ENCODE measurements at regions not wholly inside any gene's neighbourhood (a gene's known extent, or its start where the extent isn't known, plus 50 kb on each side); places are given as distances from the start of the nearest gene placed in this dataset.
"Not testable (repeated sequence)": the region's sequence is repeated elsewhere in the genome, so short reads cannot be mapped to it uniquely, and the experiment has no call there.

GRCh38 chr1:146536028-146536427 lies 307.2 kb upstream of the NOTCH2NLA start:
- not testable (repeated sequence) for H3K36me3 ChIP-seq (ENCODE audit: low read length); H3K27me3 ChIP-seq (ENCODE audit: low read length); H3K79me2 ChIP-seq (ENCODE audit: insufficient read depth, low read length); H3K4me3 ChIP-seq (ENCODE audit: insufficient read depth, low read length, poor library complexity, severe bottlenecking); H2AFZ ChIP-seq (ENCODE audit: low read depth, low read length, severe bottlenecking); H3K9me3 ChIP-seq (ENCODE audit: insufficient read depth, low read length); H3F3A ChIP-seq (ENCODE audit: insufficient read depth); H4K20me1 ChIP-seq (ENCODE audit: low read depth, low read length); H3K9ac ChIP-seq (ENCODE audit: low read length); H3K27ac ChIP-seq (ENCODE audit: low read depth, low read length); H3K4me2 ChIP-seq (ENCODE audit: low read depth, low read length, poor library complexity, severe bottlenecking); H3K9me2 ChIP-seq (replicated peaks; ENCODE audit: insufficient read depth, low read length)

GRCh38 chr1:146535575-146535974 lies 306.8 kb upstream of the NOTCH2NLA start:
- not testable (repeated sequence) for H4K20me1 ChIP-seq (ENCODE audit: low read depth, low read length); H3K79me2 ChIP-seq (ENCODE audit: insufficient read depth, low read length); H3F3A ChIP-seq (ENCODE audit: insufficient read depth); H3K4me2 ChIP-seq (ENCODE audit: low read depth, low read length, poor library complexity, severe bottlenecking); H3K27me3 ChIP-seq (ENCODE audit: low read length); H3K9ac ChIP-seq (ENCODE audit: low read length); H3K36me3 ChIP-seq (ENCODE audit: low read length); H3K27ac ChIP-seq (ENCODE audit: low read depth, low read length); H3K9me2 ChIP-seq (replicated peaks; ENCODE audit: insufficient read depth, low read length); H2AFZ ChIP-seq (ENCODE audit: low read depth, low read length, severe bottlenecking); H3K9me3 ChIP-seq (ENCODE audit: insufficient read depth, low read length); H3K4me3 ChIP-seq (ENCODE audit: insufficient read depth, low read length, poor library complexity, severe bottlenecking)

GRCh38 chr1:146530958-146531357 lies 302.1 kb upstream of the NOTCH2NLA start:
- H3K27ac ChIP-seq (ENCODE audit: low read depth, low read length); H2AFZ ChIP-seq (ENCODE audit: low read depth, low read length, severe bottlenecking); H4K20me1 ChIP-seq (ENCODE audit: low read depth, low read length); H3K36me3 ChIP-seq (ENCODE audit: low read length); H3K4me2 ChIP-seq (ENCODE audit: low read depth, low read length, poor library complexity, severe bottlenecking); H3K4me3 ChIP-seq (ENCODE audit: insufficient read depth, low read length, poor library complexity, severe bottlenecking); H3K79me2 ChIP-seq (ENCODE audit: insufficient read depth, low read length); H3K9me3 ChIP-seq (ENCODE audit: insufficient read depth, low read length); H3K9me2 ChIP-seq (replicated peaks; ENCODE audit: insufficient read depth, low read length); H3K27me3 ChIP-seq (ENCODE audit: low read length); H3F3A ChIP-seq (ENCODE audit: insufficient read depth); H3K9ac ChIP-seq (ENCODE audit: low read length): not testable (repeated sequence)

- H3K27me3 ChIP-seq (ENCODE audit: low read length); H3K4me2 ChIP-seq (ENCODE audit: low read depth, low read length, poor library complexity, severe bottlenecking); H3K9ac ChIP-seq (ENCODE audit: low read length); H3K27ac ChIP-seq (ENCODE audit: low read depth, low read length); H3K79me2 ChIP-seq (ENCODE audit: insufficient read depth, low read length); H3K9me3 ChIP-seq (ENCODE audit: insufficient read depth, low read length); H3K9me2 ChIP-seq (replicated peaks; ENCODE audit: insufficient read depth, low read length); H3K4me3 ChIP-seq (ENCODE audit: insufficient read depth, low read length, poor library complexity, severe bottlenecking); H4K20me1 ChIP-seq (ENCODE audit: low read depth, low read length); H2AFZ ChIP-seq (ENCODE audit: low read depth, low read length, severe bottlenecking); H3F3A ChIP-seq (ENCODE audit: insufficient read depth); H3K36me3 ChIP-seq (ENCODE audit: low read length): not testable (repeated sequence)
These were observed 294.0 kb upstream of the NOTCH2NLA start for GRCh38 chr1:146522812-146523211.

- not testable (repeated sequence) for H3F3A ChIP-seq (ENCODE audit: insufficient read depth); H3K9me2 ChIP-seq (replicated peaks; ENCODE audit: insufficient read depth, low read length); H2AFZ ChIP-seq (ENCODE audit: low read depth, low read length, severe bottlenecking); H3K79me2 ChIP-seq (ENCODE audit: insufficient read depth, low read length); H3K9me3 ChIP-seq (ENCODE audit: insufficient read depth, low read length); H3K27me3 ChIP-seq (ENCODE audit: low read length); H3K4me2 ChIP-seq (ENCODE audit: low read depth, low read length, poor library complexity, severe bottlenecking); H3K36me3 ChIP-seq (ENCODE audit: low read length); H4K20me1 ChIP-seq (ENCODE audit: low read depth, low read length); H3K4me3 ChIP-seq (ENCODE audit: insufficient read depth, low read length, poor library complexity, severe bottlenecking); H3K27ac ChIP-seq (ENCODE audit: low read depth, low read length); H3K9ac ChIP-seq (ENCODE audit: low read length)
These were observed 293.5 kb upstream of the NOTCH2NLA start for GRCh38 chr1:146522345-146522744.

- not testable (repeated sequence) for H3K27ac ChIP-seq (ENCODE audit: low read depth, low read length); H3K9me2 ChIP-seq (replicated peaks; ENCODE audit: insufficient read depth, low read length); H3K4me3 ChIP-seq (ENCODE audit: insufficient read depth, low read length, poor library complexity, severe bottlenecking); H3K9ac ChIP-seq (ENCODE audit: low read length); H2AFZ ChIP-seq (ENCODE audit: low read depth, low read length, severe bottlenecking); H3K4me2 ChIP-seq (ENCODE audit: low read depth, low read length, poor library complexity, severe bottlenecking); H3F3A ChIP-seq (ENCODE audit: insufficient read depth); H4K20me1 ChIP-seq (ENCODE audit: low read depth, low read length); H3K27me3 ChIP-seq (ENCODE audit: low read length); H3K36me3 ChIP-seq (ENCODE audit: low read length); H3K9me3 ChIP-seq (ENCODE audit: insufficient read depth, low read length); H3K79me2 ChIP-seq (ENCODE audit: insufficient read depth, low read length)
These were observed 293.0 kb upstream of the NOTCH2NLA start for GRCh38 chr1:146521804-146522203.

- not testable (repeated sequence) for H2AFZ ChIP-seq (ENCODE audit: low read depth, low read length, severe bottlenecking)
These were observed 284.9 kb upstream of the NOTCH2NLA start for GRCh38 chr1:146513754-146514153.

GRCh38 chr1:146511047-146511777 lies 282.4 kb upstream of the NOTCH2NLA start:
- H3K36me3 ChIP-seq (ENCODE audit: low read length): not testable (repeated sequence)

More at GRCh38 chr1:146513754-146514153, 284.9 kb upstream of the NOTCH2NLA start:
- H3F3A ChIP-seq (ENCODE audit: insufficient read depth); H3K9me3 ChIP-seq (ENCODE audit: insufficient read depth, low read length); H3K79me2 ChIP-seq (ENCODE audit: insufficient read depth, low read length); H4K20me1 ChIP-seq (ENCODE audit: low read depth, low read length); H3K9me2 ChIP-seq (replicated peaks; ENCODE audit: insufficient read depth, low read length); H3K36me3 ChIP-seq (ENCODE audit: low read length); H3K9ac ChIP-seq (ENCODE audit: low read length); H3K4me3 ChIP-seq (ENCODE audit: insufficient read depth, low read length, poor library complexity, severe bottlenecking); H3K27ac ChIP-seq (ENCODE audit: low read depth, low read length); H3K27me3 ChIP-seq (ENCODE audit: low read length); H3K4me2 ChIP-seq (ENCODE audit: low read depth, low read length, poor library complexity, severe bottlenecking): not testable (repeated sequence)

More at GRCh38 chr1:146511047-146511777, 282.4 kb upstream of the NOTCH2NLA start:
- not testable (repeated sequence) for H3K9me3 ChIP-seq (ENCODE audit: insufficient read depth, low read length); H3K27ac ChIP-seq (ENCODE audit: low read depth, low read length); H3K79me2 ChIP-seq (ENCODE audit: insufficient read depth, low read length); H3K9me2 ChIP-seq (replicated peaks; ENCODE audit: insufficient read depth, low read length); H3K27me3 ChIP-seq (ENCODE audit: low read length); H4K20me1 ChIP-seq (ENCODE audit: low read depth, low read length); H2AFZ ChIP-seq (ENCODE audit: low read depth, low read length, severe bottlenecking); H3K4me2 ChIP-seq (ENCODE audit: low read depth, low read length, poor library complexity, severe bottlenecking); H3K9ac ChIP-seq (ENCODE audit: low read length); H3F3A ChIP-seq (ENCODE audit: insufficient read depth); H3K4me3 ChIP-seq (ENCODE audit: insufficient read depth, low read length, poor library complexity, severe bottlenecking)

Measured in SU-DHL-6 (cell line).